ENCODE measurements at regions not wholly inside any gene's neighbourhood (a gene's known extent, or its start where the extent isn't known, plus 50 kb on each side); places are given as distances from the start of the nearest gene placed in this dataset.
"Not testable (repeated sequence)": the region's sequence is repeated elsewhere in the genome, so short reads cannot be mapped to it uniquely, and the experiment has no call there.

DNA sequence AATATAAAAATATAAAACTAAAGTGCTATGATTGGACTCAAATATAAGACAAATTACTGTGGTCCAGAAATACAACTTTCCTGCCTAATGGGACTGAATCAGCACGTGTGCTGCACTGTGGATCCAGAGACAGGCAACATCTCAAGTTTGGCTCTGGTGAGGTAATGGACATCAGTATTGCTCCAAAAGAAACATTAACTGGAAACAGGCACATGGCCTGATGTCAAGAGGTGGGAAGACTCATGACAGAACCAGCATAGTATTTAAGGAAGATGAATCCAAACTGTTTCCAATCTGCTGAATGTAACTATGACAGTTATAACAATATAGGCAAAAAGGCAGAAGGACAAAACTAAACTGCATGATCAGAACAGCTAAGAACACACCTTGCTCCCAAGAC, 354.6 kb downstream of the FSIP2 start:
- no peak for DNase-seq

GRCh38 chr2:186098821-186099220, 360.2 kb downstream of the FSIP2 start:
- DNase-seq = no peak

DNA sequence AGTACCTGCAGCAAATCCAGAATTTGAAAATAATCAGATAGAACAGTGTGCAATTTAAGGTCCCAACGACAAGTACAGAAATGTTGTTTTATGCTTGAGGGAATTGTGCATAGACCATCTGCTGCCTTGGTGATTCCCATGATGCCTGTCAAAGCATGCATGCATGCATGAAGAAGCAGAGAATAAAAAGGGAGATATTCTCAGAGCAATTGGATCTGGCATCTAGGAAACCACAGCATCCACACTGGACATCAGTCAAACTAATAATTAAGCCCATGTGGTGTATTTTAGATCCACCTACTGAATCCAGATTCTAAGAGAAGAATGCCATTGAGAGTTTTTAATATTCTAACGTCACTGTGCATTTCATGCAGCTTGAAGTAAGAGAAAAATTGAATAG, 361.2 kb downstream of the FSIP2 start:
- no peak for DNase-seq

DNA sequence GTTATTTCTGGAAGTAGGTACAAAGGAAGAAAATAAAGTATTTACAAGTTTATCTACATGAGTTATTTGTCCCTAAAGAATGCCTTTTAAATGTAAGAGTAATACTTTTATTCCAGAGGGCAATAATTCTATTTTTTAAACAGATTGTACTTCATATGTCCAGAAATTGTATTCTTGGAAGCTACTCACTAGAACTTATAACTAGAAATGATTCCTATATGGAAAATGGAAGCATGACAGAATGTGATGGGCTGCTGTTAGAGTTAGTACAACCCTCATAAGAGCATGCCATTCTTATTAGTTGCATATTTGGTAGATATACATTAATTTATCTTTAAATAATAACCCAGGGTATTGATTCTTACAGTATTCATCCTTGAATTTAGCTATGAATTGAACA, 362.0 kb downstream of the FSIP2 start:
- no peak for DNase-seq

DNA sequence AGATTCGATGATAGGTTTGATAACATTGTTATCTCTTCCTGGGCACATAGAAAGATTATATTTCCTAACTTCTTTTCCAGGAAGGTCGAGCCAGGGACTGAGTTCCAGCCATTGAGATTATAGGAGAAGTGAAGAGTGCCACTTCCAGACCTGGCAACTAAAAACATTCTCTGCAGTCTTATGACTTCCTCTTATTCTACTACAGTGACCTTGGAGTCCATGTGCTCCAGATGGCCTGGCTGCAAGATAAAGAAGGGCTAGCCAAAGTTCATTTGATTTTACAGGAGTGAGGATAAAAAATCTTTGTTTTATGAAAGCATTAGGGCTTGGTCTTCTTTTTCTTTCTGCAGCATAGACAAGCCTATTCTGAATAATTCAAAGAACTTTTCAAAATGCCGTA, 363.0 kb downstream of the FSIP2 start:
- no peak for DNase-seq

DNA sequence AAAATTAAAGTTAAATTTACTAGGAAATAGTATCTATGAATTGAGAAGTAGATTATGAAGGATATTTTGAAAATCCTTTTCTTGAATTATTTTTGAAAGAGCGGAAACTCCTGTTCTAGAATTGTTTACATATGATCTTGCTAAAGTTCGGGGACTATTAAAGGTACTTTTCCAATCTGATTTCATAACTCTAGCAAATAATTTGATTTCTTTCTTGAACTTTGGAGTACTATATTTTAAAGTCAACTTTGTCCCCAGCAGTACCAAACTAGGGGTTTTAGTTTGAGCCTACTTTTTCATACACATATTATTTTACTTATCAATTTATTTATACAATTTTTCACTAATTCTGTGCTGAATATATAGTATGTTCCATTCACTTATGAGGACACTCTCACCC, 364.7 kb downstream of the FSIP2 start:
- no peak for DNase-seq

DNA sequence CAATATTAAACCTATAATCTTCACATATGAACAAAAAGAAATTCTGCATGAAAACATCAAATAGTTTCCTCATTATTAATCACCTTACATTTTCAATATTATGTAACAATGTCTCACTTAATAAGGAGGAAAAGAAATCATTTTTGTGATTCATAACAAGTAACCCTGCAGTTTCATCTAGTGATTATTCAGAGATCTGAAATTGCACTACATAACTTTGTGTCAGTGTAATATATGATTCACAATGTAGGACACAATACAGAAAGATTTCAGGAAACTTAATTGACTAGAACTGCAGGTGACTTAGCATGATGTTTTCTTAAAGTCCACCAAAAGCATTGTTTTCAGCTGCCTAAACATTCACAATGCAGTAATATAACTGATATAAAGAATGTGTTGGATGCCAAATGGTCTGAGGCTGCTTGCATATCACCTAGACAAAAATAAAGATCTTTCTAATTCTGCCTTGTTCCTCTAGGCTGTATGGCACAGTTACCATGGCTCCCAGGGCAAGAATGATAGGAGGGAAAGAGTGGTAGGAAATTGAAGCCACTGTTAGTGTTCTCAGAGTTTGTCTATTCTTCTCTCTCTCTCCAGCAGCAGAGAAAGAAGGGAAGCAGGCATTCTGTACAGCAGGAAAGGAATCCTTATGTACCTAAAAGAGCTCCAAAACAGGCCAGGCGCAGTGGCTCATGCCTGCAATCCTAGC, 366.6 kb downstream of the FSIP2 start:
- no peak for DNase-seq

GRCh38 chr2:186108470-186108869, 369.9 kb downstream of the FSIP2 start:
- DNase-seq = no peak

DNA sequence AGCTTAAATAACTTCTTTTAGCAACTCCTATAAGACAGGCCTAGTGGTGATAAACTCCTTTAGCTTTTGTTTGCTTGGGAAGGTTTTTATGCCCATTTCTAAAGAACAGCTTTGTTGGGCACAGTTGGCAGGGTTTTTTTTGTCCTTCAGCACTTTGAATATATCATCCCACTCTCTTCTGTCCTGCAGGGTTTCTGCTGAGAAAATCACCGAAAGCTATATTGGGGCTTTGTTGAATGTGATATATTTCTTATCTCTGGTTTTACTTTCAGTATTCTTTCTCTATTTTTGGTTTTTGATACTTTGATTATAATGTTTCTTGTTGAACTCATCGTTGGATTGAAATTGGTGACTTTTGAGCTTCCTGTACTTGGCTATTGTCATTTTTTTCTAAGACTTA, 372.8 kb upstream of the ZC3H15 start:
- no peak for DNase-seq

- DNase-seq = no peak
Measured at GRCh38 chr2:186125156-186125555, 360.9 kb upstream of the ZC3H15 start.

DNA sequence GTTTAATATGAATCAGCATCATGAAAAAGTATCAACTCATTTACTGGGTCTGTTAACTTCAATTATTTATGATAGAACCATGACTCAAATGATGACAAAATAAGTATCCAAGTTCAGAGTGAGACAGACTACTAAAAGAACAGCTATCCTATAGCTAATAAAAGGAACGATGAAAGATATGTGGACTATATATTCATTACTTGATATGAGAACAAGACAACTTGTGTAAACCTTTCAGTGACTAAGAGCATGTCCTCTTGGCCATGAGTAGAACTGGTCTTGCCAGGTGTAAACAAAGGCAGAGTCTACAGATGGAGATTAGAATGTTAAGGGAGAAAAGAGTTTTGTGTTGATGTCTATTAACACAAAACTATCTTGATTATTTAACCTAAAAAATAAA, 360.4 kb upstream of the ZC3H15 start:
- DNase-seq = no peak

- no peak for DNase-seq
Measured at GRCh38 chr2:186126181-186126580, 359.9 kb upstream of the ZC3H15 start.

DNA sequence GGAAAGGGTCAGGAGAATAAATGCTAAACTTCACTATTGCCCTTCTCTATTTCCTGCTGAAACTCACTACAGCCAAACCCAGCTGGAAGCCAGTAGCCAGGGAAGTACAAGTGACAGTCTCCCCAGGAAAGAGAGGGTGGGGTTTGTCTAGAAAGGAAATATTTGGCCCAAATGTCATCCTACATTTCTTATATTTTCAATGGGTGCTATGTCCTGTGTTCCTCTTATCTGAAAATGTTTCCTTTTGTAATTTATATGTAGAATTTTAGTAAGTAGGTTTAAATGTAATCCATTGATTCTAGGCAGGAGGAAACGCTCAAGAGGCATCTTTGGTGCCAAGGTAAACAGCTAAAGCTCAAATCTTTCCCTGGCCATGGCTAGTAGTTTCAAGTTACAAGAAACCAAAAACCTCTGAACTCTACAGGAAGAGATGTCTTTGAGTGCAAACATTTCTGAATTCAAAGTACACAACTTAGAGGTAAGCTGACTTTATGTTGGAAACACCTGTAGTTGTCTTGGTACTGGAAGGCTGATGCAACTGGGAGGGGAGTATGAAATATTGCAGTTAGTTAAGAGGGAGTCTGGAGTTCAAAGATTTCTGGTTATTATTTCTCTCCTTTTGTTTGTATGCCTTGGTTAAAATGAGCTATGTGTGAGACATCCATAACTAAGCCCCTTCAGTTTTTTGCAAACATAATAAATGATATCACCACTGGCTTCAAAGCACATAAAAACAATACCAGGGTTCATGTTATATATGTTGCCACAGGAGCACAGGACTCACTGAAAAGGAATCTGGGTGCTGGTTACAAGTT, 356.1 kb upstream of the ZC3H15 start:
- DNase-seq = no peak

- DNase-seq = no peak
Measured at GRCh38 chr2:186130748-186131641, 355.1 kb upstream of the ZC3H15 start.

- no peak for DNase-seq
Measured at GRCh38 chr2:186135686-186136085, 350.4 kb upstream of the ZC3H15 start.

DNA sequence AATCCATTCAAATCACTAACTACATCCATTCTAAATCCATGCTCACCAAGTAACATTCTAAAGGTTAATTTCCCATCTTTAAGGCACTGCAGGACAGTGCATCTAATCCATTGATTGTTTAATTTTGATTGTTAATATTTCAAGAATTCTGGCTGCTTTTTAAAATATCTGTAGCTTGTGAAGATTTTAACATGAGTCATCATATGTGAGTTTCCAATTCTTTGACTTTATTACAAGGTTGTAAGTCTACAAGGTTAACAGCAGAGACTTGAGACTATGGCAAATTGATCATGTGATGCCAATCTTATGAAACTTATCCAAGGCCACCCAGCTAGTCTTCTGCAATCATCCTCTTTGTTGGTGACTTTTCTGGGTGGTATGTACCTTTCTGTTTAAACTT, 349.2 kb upstream of the ZC3H15 start:
- no peak for DNase-seq

DNA sequence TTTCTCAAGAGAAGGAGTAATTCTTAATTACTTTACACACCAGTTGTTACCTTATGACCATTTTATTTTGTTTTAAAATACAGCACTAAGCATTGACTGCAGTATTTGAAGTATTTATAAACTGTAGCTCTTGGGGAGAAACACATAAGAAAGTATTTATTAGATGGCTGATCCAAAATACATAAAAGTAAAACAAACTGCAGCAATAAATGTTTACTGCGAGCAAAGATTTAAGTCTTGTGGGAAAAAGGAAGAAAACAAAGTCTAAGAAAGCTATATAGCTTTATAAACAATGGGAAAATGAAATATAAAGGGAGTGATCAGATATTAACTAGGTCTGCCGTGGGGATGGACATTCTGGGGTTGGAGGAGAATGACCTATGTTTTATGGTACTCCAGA, 347.2 kb upstream of the ZC3H15 start:
- no peak for DNase-seq

DNA sequence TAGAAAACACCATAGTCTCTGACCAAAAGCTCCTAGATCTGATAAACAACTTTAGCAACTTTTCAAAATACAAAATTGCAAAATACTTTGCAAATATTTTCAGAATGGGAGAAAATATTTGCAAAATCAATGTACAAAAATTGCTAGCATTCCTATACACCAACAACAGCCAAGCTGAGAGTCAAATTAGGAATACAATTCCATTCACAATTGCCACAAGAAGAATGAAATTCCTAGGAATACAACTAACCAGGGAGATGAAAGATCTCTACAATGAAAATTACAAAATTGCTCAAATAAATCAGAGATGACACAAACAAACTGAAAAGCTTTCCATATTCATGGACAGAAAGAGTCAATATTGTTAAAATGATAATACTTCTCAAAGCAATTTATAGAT, 327.0 kb upstream of the ZC3H15 start:
- DNase-seq = no peak

DNA sequence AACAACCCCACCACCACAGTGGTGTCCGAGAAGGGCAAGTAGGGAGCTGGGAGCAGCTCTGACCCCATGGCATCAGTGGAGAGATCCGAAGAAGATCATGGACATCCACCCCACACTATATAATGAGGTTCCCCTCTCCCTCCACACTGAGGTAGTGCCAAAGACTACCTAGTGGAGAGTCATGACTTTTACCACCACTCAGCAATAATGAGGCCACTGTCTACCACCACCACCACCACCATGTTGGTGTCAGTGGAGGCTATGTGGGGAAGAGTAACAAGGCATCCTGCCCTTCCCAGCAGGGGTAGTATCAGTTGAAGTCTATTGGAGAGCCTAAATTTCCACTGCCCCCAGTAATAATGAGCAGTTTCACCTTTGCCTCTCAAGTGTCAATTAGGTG, 321.7 kb upstream of the ZC3H15 start:
- DNase-seq = no peak

DNA sequence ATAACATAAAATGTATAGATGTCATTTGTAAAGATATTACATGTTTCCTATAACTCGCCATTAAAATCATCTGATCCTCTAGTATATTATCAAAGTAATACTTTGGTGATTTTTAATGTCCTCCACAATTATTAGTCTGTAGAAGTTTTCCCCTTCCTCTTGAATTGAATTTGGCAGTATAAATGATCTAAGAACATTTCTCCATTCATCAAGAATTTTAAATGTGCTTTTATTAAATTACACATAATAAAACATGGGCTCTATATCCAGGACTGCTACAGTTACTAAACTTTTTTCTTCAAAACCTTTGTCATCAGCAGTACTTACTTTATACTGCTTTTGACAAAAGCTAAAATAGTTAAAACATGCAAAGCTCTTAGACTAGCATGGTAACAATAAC, 315.4 kb upstream of the ZC3H15 start:
- no peak for DNase-seq

DNA sequence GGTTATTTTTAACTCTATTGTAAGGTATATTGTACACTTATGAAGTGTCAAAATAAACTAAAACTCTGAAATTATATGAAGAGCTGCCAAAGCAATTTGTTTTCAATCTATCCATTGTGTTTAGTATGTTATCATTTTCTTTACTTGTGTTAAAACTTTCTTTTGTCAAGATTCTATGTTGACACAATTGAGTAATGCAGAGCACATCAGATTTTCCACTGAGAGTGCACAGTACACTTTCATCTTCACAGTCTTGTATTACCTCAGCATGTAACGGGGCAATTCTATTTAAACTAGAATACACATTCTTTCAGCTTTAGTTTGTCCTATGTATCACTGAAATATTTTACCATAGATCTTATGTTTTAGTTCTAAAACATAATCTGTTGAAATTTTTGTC, 304.4 kb upstream of the ZC3H15 start:
- no peak for DNase-seq

GRCh38 chr2:186182366-186182765, 303.7 kb upstream of the ZC3H15 start:
- not testable (repeated sequence) for DNase-seq

DNA sequence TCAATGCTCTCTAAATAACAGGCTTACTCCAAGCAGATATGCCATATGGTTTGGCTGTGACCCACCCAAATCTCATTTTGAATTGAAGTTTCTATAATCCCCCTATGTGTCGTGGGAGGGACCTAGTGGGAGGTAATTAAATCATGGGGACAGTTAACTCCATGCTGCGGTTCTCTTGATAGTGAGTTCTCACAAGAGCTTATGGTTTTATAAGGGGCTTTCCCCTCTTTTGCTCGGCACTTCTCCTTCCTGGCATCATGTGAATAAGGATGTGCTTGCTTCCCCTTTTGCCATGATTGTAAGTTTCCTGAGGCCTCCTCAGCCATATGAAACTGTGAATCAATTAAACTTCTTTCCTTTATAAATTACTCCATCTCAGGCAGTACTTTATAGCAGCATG, 302.7 kb upstream of the ZC3H15 start:
- no peak for DNase-seq

- no peak for DNase-seq
Measured at GRCh38 chr2:186187854-186188253, 298.2 kb upstream of the ZC3H15 start.

All from SW 1271 (cell line).